CD4-positive, CD25-positive, alpha-beta regulatory T cell (primary cell): ENCODE measurements at regions not wholly inside any gene's neighbourhood (a gene's known extent, or its start where the extent isn't known, plus 50 kb on each side); places are given as distances from the start of the nearest gene placed in this dataset.

Experiments used
- ATAC-seq, 2 donors: fragments of 150-1000 bp; cut with Tn5 transposase; one replicate each; pipeline ENCODE4 v1.10.0; 2021; ENCODE audit warnings: low read depth in 2 of 2, moderate number of reproducible peaks in 2 of 2, moderate library complexity in 1 of 2
- DNase-seq, 3 donors: peaks; one replicate each; pipeline versions ENCODE4 v3.0.0 to v3.0.0-alpha.2; 2012 to 2022; ENCODE audit warnings: mixed read lengths in 1 of 3
- H3K27ac ChIP-seq: one replicate; pipeline ENCODE4 v1.7.0; 2013; ENCODE audit warnings: mild to moderate bottlenecking, low read length; ENCODE audit not compliant: insufficient read depth, poor library complexity, severe bottlenecking
- H3K27me3 ChIP-seq: one replicate; pipeline ENCODE4 v1.7.0; 2013; ENCODE audit warnings: low read length; ENCODE audit not compliant: control insufficient read depth, insufficient read depth
- H3K36me3 ChIP-seq: one replicate; pipeline ENCODE4 v1.7.0; 2013; ENCODE audit warnings: mild to moderate bottlenecking, low read length, moderate library complexity; ENCODE audit not compliant: control insufficient read depth, insufficient read depth
- H3K4me1 ChIP-seq: 2 replicates; pipeline ENCODE4 v1.7.0; 2013; ENCODE audit warnings: mild to moderate bottlenecking, low read length; ENCODE audit not compliant: insufficient read depth, control insufficient read depth, poor library complexity, severe bottlenecking
- H3K4me3 ChIP-seq: one replicate; pipeline ENCODE4 v1.7.0; 2013; ENCODE audit warnings: low read depth, mild to moderate bottlenecking, low read length, moderate library complexity
- H3K9me3 ChIP-seq, 2 experiments: 1 replicate in 1 of 2; 2 replicates in 1 of 2; pipeline ENCODE4 v1.7.0; 2013; ENCODE audit warnings: low read length in 2 of 2, mild to moderate bottlenecking in 1 of 2, moderate library complexity in 1 of 2; ENCODE audit not compliant: control insufficient read depth in 2 of 2
- H3K27ac Mint-ChIP-seq, 3 donors: one replicate each; pipeline ENCODE4 v1.8.0; 2020 to 2022; ENCODE audit warnings: mild to moderate bottlenecking in 3 of 3, mixed read lengths in 3 of 3, moderate library complexity in 2 of 3
- H3K27me3 Mint-ChIP-seq: one replicate; pipeline ENCODE4 v1.8.0; 2022; ENCODE audit warnings: mild to moderate bottlenecking, mixed read lengths
- H3K36me3 Mint-ChIP-seq: one replicate; pipeline ENCODE4 v1.8.0; 2020; ENCODE audit warnings: mixed read lengths
- H3K4me1 Mint-ChIP-seq, 4 donors: one replicate each; pipeline ENCODE4 v1.8.0; 2020 to 2022; ENCODE audit warnings: mixed read lengths in 4 of 4, mild to moderate bottlenecking in 1 of 4
- H3K4me3 Mint-ChIP-seq, 4 donors: one replicate each; pipeline ENCODE4 v1.8.0; 2020 to 2022; ENCODE audit warnings: mild to moderate bottlenecking in 4 of 4, mixed read lengths in 4 of 4, moderate library complexity in 3 of 4
- H3K9me3 Mint-ChIP-seq, 7 donors: one replicate each; pipeline ENCODE4 v1.8.0; 2020 to 2022; ENCODE audit warnings: mixed read lengths in 7 of 7, mild to moderate bottlenecking in 3 of 7, moderate library complexity in 2 of 7

DNA sequence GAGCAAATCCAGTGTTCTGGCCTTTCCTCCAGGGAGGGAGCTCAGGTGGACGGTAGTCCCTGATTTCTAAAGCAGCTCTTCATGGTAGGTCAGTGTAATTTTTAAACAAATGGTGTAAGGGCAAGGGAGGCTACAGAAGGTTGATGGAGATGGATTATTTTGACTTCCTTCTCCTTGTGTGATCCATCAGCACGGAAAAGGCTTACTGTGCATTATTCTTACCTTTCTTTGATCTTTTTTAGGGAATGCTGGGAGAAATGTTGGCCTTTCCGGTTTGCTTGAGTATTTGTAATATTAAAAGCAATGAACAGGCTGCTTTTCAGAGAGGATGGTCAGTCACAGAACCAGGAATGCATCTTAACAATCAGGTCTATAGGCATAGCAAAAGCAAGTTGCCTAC is 487.0 kb upstream of the BTBD3 start:
- Histone ChIP-seq H3K4me3 (no peak overlapping the region), H3K4me1 (no peaks in the 10 kb centered on the region), H3K36me3 (no peaks in the 10 kb centered on the region), H3K27me3 (no peaks in the 10 kb centered on the region), H3K27ac (no peak overlapping the region), H3K9me3 (peaks cover 2 to 20% of the 10 kb centered on the region in 2 experiments)
- H3K9me3 Mint-ChIP-seq: peaks cover 5 to 29% (median 9%) of the 10 kb centered on the region in 7 donors
- no peaks in the 10 kb centered on the region for H3K27me3 Mint-ChIP-seq
- H3K4me1 Mint-ChIP-seq: no peaks in the 10 kb centered on the region
- no peak overlapping the region for H3K4me3 Mint-ChIP-seq
- peak overlapping the region in 1 of 3 donors; percentile 79 for H3K27ac Mint-ChIP-seq
- DNase-seq (no peak), ATAC-seq (no peak)
- no peaks in the 10 kb centered on the region for H3K36me3 Mint-ChIP-seq

DNA sequence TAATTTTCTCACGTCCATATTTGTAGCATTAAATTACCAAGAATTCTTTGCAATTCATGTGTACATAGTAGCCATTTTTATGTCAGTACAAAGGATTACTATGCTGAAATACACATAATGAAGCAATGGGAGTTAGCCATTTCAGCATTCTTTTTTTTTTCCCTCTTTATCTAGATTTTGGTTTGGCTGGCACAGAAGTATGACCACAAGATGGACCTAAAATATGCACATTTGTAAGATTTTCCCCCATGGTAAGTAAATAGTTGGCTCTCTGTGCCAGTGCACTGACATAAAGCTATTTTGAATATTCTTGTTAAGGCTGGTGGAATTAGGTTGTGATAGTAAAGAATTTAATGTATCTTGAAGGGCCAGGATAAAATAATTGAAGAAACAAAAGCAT is 486.1 kb upstream of the BTBD3 start:
- no peak for ATAC-seq

DNA sequence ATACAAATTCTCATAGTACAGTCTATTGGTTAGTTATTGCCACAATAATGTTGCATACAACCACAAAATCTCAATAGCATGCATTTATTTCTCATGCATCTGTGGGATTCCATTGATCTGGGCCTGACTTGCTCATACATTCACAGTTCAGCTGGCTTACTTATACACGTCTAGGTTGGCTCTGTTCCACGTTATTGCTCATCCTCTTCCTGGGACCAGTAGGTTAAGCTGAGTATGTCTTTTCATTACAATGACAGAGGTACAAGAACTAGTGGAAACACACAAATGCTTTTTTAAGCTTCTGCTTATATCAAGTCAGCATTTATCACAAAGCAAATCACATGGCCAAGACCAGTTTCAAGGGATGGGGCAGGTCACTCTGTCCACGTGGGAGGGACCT is 485.3 kb upstream of the BTBD3 start:
- Mint-ChIP-seq H3K36me3 (no peaks in the 10 kb centered on the region), H3K9me3 (peaks cover 7 to 36% (median 16%) of the 10 kb centered on the region in 7 donors), H3K27me3 (no peaks in the 10 kb centered on the region), H3K4me3 (no peak overlapping the region), H3K4me1 (no peaks in the 10 kb centered on the region), H3K27ac (no peak overlapping the region)
- Histone ChIP-seq H3K27me3 (no peaks in the 10 kb centered on the region), H3K27ac (no peak overlapping the region), H3K4me3 (no peak overlapping the region), H3K4me1 (no peaks in the 10 kb centered on the region), H3K9me3 (peaks cover 0 to 24% of the 10 kb centered on the region in 2 experiments), H3K36me3 (no peaks in the 10 kb centered on the region)
- ATAC-seq (no peak), DNase-seq (no peak)

More for the DNA sequence above, 486.1 kb upstream of the BTBD3 start:
- peaks cover 5 to 28% (median 12%) of the 10 kb centered on the region in 7 donors for H3K9me3 Mint-ChIP-seq
- Histone ChIP-seq H3K4me3 (no peak overlapping the region), H3K36me3 (no peaks in the 10 kb centered on the region), H3K4me1 (no peaks in the 10 kb centered on the region), H3K27me3 (no peaks in the 10 kb centered on the region), H3K27ac (no peak overlapping the region), H3K9me3 (peaks cover 2 to 21% of the 10 kb centered on the region in 2 experiments)
- no peaks in the 10 kb centered on the region for H3K4me1 Mint-ChIP-seq
- DNase-seq: no peak
- no peaks in the 10 kb centered on the region for H3K36me3 Mint-ChIP-seq
- H3K4me3 Mint-ChIP-seq: no peak overlapping the region
- no peak overlapping the region for H3K27ac Mint-ChIP-seq
- no peaks in the 10 kb centered on the region for H3K27me3 Mint-ChIP-seq

DNA sequence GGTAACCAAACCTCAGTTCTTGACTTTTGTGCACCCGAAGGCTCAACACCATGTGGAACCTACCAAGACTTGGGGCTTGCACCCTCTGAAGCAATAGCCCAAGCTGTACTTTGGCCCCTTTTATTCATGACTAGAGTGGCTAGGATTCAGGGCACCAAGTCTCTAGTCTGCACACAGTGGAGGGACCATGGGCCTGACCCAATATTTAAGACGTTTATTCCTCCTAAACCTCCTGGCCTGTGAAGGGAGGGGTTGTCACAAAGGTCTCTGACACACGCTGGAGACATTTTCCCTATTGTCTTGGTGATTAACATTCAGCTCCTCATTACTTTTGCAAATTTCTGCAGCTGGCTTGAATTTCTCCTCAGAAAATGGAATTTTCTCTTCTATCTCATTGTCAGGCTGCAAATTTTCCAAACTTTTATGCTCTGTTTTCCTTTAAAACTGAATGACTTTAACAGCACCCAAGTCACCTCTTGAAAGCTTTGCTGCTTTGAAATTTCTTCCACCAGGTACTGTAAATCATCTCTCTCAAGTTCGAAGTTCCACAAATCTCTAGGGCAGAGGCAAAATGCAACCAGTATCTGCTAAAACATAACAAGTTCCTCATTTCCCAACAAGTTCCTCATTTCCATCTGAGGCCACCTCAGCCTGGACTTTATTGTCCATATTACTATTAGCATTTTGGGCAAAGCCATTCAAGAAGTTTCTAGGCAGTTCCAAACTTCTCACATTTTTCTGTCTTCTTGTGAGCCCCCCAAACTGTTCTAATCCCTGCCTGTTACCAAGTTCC is 481.4 kb upstream of the BTBD3 start:
- ATAC-seq (no peak), DNase-seq (no peak)
- no peak overlapping the region for H3K27ac ChIP-seq
- no peak overlapping the region for H3K4me3 ChIP-seq
- H3K27me3 Mint-ChIP-seq: no peaks in the 10 kb centered on the region
- no peak overlapping the region for H3K27ac Mint-ChIP-seq
- H3K36me3 Mint-ChIP-seq: no peaks in the 10 kb centered on the region
- H3K9me3 ChIP-seq: peaks cover 0 to 20% of the 10 kb centered on the region in 2 experiments
- H3K27me3 ChIP-seq: no peaks in the 10 kb centered on the region
- no peaks in the 10 kb centered on the region for H3K36me3 ChIP-seq
- no peaks in the 10 kb centered on the region for H3K4me1 ChIP-seq
- H3K9me3 Mint-ChIP-seq: peaks cover 1 to 36% (median 15%) of the 10 kb centered on the region in 7 donors
- H3K4me3 Mint-ChIP-seq: no peak overlapping the region
- H3K4me1 Mint-ChIP-seq: no peaks in the 10 kb centered on the region

DNA sequence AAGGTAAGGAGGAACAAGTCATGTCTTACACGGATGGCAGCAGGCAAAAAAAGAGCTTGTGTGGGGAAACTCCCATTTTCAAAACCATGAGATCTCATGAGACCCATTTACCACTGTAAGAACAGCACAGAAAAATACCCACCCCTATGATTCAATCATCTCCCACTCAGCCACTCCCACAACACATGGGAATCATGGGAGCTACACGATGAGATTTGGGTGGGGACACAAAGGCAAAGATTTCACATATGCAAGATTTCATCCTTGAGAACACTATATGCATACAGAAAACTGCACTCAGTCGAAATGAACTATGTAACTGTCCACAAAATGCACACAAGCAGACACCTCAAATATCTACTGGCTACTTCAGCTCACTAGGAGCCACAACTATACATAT is 480.6 kb upstream of the BTBD3 start:
- no peak for DNase-seq
- H3K27ac ChIP-seq: no peak overlapping the region
- peaks cover 0 to 20% of the 10 kb centered on the region in 2 experiments for H3K9me3 ChIP-seq
- no peak for ATAC-seq
- Mint-ChIP-seq H3K27ac (no peak overlapping the region), H3K4me1 (no peaks in the 10 kb centered on the region), H3K36me3 (no peaks in the 10 kb centered on the region), H3K27me3 (no peaks in the 10 kb centered on the region), H3K9me3 (peaks cover 1 to 35% (median 15%) of the 10 kb centered on the region in 7 donors), H3K4me3 (no peak overlapping the region)
- H3K36me3 ChIP-seq: no peaks in the 10 kb centered on the region
- no peak overlapping the region for H3K4me3 ChIP-seq
- H3K4me1 ChIP-seq: no peaks in the 10 kb centered on the region
- H3K27me3 ChIP-seq: no peaks in the 10 kb centered on the region

DNA sequence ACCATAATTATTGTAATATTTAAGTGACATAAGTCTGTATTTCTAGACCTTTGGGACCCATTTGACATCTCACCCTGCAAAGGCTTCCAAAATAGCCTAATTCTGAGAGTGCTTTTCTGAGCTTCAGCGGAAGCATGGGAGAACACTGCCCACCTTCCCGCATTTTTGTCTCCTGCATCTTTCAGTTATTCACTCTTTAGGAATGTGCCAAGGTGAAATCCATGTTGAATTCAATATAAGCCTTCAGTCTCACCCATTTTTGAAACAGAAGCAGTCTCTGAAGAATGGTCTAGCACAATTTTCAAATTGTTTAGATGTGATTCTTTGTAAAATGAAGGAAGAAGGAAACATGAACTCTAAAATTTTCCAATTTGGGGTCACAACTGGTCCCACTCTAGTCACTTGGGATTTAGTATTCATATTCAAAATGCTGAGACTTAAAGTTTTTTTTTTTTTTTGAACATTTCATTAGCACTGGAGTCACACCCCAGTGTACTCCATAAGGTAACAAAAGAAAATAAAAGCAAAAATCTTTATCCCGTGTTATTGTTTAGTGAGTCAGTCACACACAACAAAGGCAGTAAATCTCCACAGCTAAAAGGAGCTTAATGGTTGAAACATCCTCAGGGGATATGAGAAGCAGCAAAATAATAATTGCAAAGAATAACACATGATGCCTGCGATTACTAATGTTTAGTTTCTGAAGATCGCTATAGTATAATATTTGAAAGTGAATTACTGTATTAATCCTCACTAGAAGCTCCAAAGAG is 479.9 kb upstream of the BTBD3 start:
- Mint-ChIP-seq H3K27me3 (no peaks in the 10 kb centered on the region), H3K9me3 (peaks cover 1 to 31% (median 12%) of the 10 kb centered on the region in 7 donors), H3K4me3 (no peak overlapping the region), H3K36me3 (no peaks in the 10 kb centered on the region), H3K4me1 (no peaks in the 10 kb centered on the region), H3K27ac (no peak overlapping the region)
- Histone ChIP-seq H3K27ac (no peak overlapping the region), H3K4me3 (no peak overlapping the region), H3K36me3 (no peaks in the 10 kb centered on the region), H3K27me3 (no peaks in the 10 kb centered on the region), H3K4me1 (no peaks in the 10 kb centered on the region), H3K9me3 (peaks cover 0 to 20% of the 10 kb centered on the region in 2 experiments)
- no peak for DNase-seq
- no peak for ATAC-seq

DNA sequence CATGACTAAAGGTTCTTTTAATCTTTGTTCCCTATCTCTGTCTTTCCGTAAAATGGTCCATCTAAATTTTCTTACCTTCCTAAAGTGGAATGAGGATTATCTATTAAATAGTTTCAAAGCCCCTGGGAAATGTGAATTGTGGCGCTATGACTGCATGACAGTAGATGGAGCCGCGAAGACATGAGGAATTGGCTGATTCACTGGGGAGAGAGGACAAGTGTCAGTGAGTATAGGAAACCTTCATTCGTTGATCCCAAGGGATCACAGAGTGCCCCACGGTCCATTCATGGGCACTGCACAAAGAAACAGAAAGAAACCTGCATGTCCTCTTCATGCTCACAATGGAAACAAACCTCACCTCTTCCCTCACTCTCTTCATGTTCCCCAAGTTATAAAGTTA is 479.3 kb upstream of the BTBD3 start:
- H3K4me1 ChIP-seq: no peaks in the 10 kb centered on the region
- H3K36me3 Mint-ChIP-seq: no peaks in the 10 kb centered on the region
- no peak for ATAC-seq
- peaks cover 3% of the 10 kb centered on the region for H3K27me3 Mint-ChIP-seq
- H3K4me3 ChIP-seq: no peak overlapping the region
- H3K4me1 Mint-ChIP-seq: no peaks in the 10 kb centered on the region
- H3K9me3 Mint-ChIP-seq: peaks cover under 1 to 36% (median 12%) of the 10 kb centered on the region in 7 donors
- H3K36me3 ChIP-seq: no peaks in the 10 kb centered on the region
- peaks cover 0 to 20% of the 10 kb centered on the region in 2 experiments for H3K9me3 ChIP-seq
- no peak overlapping the region for H3K27ac ChIP-seq
- H3K27ac Mint-ChIP-seq: no peak overlapping the region
- H3K27me3 ChIP-seq: no peaks in the 10 kb centered on the region
- H3K4me3 Mint-ChIP-seq: no peak overlapping the region
- DNase-seq: no peak
